ENCODE measurements at regions not wholly inside any gene's neighbourhood (a gene's known extent, or its start where the extent isn't known, plus 50 kb on each side); places are given as distances from the start of the nearest gene placed in this dataset.

DNA sequence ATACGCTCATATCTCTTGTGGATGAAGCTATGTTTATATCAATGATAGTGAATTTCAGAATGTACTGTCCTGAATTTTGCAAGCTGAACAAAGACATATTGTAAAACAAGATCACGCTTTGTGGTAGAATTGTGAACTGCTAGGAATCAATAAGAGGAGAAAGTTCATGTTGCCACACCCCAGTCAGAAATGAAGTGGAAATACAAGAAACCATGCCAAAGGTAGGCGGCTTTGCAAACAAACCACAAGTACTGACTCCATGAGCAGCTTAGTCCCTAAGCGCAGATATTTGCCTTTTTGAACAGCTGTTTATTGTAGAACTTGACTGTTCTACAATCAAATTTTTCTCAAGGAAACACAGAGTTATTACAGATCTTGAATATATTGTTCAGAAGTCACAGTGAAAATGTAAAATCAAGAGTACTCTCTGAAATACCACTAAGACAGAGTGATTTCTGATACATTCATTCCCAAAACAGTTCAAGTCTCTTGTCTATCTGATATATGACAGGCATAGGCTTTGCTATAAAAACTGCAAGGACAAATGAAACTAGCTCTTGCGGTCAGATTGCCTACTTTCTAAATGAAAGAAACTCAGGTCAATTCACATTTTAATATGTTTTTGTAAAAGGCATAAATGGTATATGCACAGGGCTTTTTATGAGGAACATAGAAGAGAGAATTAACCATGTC lies 120.9 kb upstream of the CDH19 start:
- DNase-seq = no peak

DNA sequence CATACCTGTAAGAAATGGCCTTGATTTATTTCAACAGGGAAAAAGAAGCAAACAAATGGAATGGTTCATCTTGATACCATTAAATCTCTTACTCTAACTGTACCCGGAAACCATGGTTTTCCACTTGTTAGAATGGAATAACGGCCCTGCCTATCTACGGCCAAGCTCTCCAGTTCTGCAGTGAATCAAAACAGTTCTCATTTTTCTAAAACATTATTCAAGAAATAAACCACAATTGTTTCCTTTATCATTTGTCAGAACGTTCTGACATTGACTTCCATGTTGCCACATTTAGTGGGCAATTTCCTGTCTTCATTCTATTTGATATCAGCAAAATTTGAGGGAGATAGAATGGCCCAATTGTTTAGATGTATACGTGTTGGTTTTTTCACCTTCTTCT lies 118.8 kb upstream of the CDH19 start:
- no peak for DNase-seq

DNA sequence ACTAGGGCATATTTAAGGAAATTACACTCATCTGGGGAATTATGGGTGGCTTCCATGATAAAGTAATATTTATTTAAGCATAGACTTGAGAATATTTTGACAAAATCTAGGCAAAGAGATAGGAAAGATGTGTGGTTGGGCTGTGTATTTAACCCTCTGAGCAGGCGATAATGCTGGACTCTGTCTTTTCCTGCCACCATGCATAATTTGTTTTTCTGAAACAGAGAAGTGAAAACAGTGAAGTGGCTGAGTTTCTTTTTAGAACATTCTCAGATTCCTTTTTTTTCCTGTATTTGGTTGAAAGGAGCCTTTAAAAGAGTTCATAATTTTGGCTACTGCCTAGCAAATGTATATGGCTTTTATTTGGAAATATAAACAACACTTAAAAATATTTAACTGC lies 104.8 kb upstream of the CDH19 start:
- DNase-seq = no peak

DNA sequence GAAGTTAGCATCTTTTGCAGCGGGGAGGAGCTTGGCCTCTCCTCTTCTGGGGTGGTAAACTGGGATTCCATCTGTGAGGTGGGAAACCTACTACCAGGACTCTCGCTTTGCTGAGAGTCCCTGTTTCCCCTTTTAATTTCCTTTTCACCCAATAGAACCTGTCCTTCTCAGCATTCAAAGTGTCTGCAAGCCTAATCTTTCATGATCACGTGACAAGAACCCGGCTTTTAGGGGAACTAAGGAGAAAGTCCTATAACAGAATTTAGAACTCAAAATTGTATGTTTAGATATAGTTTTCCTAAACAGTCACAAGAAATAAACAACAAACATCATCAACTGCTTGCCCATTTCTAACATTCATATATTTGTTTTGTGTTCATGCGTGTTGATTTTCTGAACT lies 103.6 kb upstream of the CDH19 start:
- DNase-seq = no peak

DNA sequence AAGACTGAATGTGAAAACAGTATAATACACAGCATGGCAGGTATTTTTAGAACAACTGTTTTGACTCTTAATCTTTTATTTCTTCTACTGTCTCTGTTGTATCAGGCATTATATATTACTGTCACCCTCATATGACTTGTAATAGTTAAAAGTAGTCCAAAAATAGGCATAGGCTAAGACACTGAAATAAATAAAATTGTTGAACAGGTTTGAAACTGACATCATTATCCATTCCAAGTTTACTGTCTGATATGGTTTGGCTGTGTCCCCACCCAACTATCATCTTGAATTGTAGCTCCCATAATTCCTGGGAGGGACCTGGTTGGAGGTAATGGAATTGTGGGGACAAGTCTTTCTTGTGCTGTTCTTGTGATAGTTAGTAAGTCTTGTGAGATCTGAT lies 91.4 kb upstream of the CDH19 start:
- no peak for DNase-seq

DNA sequence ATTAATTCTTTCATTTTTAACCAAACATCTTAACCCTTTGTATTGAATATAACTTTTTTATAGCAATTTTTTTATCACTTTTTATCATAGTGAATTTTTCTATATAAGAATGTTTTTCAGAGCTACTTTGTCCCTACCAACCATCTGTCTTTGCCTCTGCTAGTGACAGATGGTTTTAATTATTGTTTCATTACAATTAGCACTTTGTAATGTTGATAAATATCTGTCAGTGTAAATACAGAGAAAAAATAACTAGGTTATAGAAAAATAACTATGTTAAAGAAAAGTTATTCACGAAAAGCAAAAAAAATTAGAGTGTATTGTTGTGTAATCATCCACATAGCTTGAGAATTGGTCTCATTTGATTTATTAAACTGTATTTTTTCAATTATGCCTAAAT lies 91.0 kb upstream of the CDH19 start:
- no peak for DNase-seq

DNA sequence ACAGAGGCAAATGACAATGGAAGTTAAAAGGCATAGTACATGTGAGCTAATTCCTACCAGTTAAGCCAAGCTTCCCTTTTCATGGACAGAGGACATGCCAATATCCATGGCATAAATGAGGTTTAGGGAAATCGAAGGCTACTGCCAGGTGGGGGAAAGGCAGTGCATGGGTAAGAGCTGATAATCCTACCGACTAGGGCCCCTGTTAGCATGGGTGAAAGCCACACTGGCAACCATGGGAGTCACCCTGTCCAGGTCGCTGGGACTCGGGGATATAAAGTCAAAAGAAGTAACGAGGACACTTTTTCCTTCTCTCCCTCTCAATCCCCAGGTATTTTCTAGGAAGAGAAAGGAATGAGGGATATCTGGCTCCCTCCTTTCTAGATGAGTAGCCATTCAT lies 83.7 kb upstream of the CDH19 start:
- no peak for DNase-seq

DNA sequence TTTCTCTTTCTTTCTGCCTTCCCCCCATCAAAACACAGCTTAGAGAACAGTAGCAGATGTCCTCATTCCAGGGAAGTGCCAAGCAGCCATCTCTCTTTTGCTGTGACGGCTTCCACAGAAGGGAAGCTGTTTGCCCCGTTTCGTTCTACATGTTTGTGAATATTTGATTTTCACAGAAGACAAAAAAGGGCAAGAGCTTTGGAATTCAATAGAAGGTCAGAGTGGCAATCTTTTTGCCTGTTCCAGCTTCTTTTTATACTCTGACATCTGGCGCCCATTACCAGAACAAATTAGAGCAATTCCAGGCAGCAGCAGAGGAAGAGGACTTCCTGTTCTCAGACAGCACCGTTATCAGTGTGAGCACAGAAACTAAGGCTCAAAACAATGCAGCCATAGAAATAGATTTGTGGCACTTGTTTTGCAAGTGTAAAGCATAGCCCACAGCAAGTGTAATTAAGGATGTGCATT lies 79.0 kb upstream of the CDH19 start:
- DNase-seq = no peak

DNA sequence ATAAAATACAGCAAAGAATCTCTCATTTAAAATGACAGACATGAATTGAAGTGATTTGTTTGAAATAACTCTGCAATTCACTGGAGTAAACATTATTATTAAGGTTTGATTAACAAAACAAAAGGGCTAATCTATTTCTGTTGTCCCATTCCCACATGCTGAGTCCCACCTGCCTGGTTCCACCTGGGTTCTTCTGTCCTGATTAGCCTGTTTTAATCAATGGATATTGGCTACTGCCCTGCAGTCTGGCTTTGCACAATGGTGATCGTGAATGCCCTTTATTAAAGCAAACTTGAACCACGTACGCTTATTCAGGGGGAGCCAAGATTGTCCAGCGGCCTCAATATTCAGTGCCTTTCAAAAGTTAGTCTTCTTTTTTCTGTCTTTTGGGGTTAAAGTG lies 72.8 kb upstream of the CDH19 start:
- DNase-seq = no peak

DNA sequence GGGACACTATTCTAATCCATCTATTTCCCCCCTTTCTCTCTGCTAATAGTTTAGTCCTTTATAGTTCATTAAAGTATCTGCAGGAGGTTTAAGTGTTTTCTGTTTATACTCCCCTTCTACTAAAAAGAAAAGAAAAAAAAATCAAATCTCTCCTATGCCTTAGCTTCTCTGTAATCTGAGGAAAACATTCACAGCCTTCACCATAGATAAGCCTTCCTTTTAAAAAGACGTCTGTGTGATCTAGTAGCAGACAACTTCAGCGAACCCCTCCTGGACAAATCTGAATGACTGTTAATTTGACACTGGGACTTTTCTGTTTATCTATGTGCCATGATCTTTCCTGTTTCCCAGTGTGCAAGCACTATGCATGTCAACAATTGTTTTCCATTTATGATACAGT lies 70.4 kb upstream of the CDH19 start:
- no peak for DNase-seq

DNA sequence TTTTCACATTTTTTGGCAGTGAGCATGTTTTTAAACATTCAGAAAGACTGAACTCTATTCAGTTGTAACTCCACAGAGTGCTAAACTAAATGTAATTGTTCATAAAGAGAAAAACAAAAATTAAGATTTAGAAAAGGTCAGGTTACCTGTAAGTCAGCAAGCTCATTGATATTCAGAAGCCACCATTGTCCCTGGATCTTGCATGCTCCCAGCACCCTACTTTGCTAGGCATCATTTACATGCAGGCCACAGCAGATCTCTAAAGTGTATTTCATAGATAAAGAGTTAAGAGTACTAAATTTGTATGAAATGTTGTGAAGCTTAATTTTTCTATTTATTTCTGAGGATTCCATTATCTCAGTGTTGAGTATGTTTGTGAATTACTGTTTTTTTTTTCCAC lies 64.8 kb upstream of the CDH19 start:
- no peak for DNase-seq

DNA sequence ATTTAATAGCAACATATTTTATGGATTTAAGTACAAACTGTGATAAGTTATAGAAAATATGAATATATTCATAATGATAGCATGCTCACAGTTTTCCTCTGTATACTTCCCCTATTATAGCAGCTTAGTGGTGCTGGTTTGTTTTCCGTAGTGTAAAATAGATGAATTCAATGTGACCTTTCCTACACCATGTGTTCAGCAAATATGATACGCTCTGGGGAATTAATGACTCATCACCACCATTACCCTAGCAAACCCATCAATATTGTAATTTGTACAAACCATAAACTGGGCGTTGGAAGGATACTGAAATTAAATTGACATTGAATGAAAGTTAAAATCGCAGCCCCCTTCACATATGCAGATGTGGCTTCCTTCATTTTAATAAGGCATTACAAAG lies 58.7 kb upstream of the CDH19 start:
- no peak for DNase-seq

DNA sequence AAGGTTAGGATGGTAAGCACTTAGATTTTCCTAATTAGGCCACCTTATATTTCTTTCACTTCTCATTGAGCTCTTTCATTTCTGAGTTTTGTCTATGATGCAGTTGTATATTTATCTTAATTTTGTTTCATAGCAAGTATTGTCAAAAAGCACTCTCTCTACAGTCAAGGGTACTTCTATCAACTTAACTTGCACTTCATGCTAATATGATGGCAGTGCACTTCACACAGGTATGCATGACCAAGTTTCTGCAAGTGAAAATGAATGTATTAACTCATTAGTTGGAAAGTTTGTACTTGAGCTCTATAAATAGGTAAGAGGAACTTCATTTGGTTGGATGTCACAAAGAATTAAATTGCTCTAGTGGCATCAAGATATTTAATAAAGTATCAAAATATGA lies 51.5 kb upstream of the CDH19 start:
- no peak for DNase-seq

Data from CD4-positive, alpha-beta T cell treated with Interleukin-17A for 1 hour (primary cell).